Left kidney (tissue), 1 donor: ENCODE measurements at regions not wholly inside any gene's neighbourhood (a gene's known extent, or its start where the extent isn't known, plus 50 kb on each side); places are given as distances from the start of the nearest gene placed in this dataset.
"Not testable (repeated sequence)": the region's sequence is repeated elsewhere in the genome, so short reads cannot be mapped to it uniquely, and the experiment has no call there.

Experiments used
- DNase-seq: peaks from one replicate; pipeline ENCODE4 v3.0.0-alpha.2; 2013

DNA sequence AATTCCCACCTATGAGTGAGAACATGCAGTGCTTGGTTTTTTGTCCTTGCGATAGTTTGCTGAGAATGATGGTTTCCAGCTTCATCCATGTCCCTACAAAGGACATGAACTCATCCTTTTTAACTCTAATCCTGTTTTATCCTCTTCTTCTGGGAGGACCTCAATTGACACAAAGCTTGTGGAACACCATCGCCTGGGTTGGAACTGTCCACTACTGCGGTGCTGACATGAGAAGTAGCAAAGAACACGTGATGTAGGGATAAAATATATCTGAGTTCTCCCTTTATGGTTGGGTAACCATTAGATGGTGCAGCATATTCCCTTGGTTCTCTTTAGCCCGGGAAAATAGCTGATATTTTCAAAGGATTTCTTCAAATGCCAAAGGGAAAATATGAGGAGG lies 105.3 kb upstream of the TOPAZ1 start:
- peak; percentile 45 for DNase-seq

DNA sequence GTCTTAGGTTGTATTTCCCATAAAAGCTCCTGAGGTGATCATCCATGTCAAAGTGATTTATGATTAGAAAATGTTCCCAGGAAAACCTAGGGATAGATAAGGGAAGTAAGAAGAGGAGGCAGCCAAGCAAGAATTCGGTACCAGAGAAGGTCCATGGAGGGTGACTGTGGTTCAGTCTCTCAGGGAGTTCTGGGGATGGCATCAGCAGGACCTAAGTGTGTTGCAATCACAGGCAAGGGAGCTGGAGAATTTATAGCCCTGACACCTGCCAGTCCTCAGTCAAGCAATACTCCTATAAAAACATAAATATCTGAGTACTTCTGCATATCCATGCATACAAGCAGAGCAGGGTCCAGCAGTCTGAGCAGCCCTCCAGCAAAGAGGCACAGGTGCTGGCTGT lies 95.6 kb upstream of the TOPAZ1 start:
- no peak for DNase-seq

DNA sequence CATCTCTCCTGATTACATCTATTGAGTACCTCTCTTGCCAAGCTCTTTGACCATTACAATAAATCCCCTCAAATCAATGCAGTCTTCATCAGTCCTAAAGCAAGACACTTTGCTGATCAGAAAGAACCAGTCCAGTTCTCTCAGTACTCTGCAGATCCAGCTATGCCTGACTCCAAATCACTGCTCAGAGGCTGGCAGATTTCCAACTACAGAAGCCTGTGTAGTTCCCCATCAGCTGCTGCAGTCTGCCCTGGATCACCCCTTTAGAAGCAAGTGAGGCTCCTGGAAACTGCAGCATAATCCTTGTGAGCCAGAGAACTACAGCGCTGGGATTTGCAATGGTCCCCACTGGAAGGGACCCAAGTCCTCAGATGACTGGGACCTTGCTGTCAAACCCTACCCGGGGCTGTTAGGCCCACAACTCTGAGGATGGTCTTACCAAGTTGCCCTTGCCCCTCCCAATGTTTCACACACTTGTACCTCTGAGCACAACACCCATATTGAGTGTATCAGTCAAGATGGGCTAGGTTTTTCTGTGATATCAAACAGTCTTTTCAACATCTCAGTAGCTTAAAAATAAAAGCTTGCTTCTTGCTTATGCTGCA lies 81.9 kb upstream of the TOPAZ1 start:
- DNase-seq: no peak

- no peak for DNase-seq
Observed at GRCh38 chr3:44160818-44161217, 80.9 kb upstream of the TOPAZ1 start.

GRCh38 chr3:44171891-44172290 lies 69.8 kb upstream of the TOPAZ1 start:
- no peak for DNase-seq

DNA sequence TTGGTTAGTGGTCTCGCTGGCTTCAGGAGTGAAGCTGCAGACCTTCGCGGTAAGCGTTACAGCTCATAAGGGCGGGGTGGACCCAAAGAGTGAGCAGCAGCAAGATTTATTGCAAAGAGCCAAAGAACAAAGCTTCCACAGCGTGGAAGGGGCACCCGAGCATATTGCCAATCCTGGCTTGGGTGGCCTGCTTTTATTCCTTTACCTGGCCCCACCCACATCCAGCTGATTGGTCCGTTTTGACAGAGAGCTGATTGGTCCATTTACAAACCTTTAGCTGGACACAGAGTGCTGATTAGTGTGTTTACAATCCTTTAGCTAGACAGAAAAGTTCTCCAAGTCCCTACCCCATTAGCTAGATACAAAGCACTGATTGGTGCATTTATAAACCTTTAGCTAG lies 69.0 kb upstream of the TOPAZ1 start:
- not testable (repeated sequence) for DNase-seq

DNA sequence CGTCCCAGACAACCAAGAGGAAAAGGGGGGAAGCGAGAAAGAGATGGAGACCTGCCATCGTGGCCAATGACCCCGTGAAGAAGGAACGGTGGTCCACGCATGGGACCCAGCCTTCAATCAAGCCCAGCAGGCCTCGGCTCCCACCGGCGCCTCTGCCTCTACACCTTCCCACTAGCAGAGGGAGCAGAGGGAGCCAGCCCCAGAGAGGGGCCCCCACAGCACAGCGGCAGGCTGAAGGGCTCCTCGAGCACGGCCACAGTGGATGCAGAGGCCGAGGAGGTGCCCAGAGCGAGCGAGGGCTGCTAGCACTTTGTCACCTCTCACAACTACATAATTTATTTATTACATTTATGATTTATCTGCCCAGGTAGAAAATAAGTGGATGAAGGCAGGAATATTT lies 68.4 kb upstream of the TOPAZ1 start:
- no peak for DNase-seq

GRCh38 chr3:44175070-44175469 lies 66.6 kb upstream of the TOPAZ1 start:
- DNase-seq: no peak

DNA sequence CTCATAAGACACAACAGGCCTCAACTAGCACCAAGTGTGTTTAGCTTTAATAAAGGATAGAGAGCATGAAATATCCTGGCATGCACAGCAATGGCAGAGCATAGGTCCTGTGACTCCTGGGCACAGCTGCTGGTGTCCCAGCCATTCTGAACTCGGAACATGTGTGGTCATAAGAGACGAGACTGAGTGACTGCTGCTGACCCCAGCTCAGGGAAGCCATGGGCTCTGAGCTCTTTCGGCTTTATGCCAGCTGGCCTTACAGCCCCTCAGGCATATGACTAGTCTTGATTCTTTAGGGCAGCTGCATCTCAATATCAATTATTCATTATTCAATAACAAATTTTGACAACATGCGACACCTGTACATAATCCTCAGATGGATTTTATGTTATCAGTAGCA lies 62.4 kb upstream of the TOPAZ1 start:
- no peak for DNase-seq

DNA sequence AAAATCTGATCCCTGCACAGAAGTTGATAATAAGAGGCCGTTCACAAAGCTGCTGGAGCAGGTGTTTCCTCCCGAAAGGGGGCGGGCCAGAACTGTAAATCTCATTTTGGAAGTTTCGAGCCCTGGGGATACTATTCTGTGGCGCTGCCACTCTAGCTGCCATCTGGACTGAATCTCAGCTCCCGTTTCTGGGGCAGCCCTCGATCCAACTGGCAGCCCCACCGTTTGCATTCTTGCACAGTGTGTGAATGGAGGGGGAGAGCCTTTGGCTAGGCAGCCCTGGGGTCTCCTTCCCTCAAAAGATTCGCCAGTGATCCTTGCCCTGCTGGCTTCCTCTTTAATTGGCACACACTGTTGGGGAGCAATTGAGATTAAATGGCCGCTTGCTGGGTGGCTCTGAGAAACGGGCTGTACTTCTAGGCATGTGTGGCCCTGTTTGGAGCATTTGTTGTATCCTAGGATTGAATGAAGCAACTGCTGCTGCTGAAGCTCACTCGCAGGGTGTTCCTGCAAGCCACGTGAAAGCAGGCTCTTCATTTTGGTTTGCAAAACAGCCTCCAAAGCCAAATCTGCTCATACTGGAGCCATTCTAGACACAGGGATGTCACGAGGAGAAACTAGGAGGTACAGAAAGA lies 57.2 kb upstream of the TOPAZ1 start:
- DNase-seq: peak; percentile 14

- no peak for DNase-seq
Observed at GRCh38 chr3:44185396-44185915, 56.2 kb upstream of the TOPAZ1 start.

DNA sequence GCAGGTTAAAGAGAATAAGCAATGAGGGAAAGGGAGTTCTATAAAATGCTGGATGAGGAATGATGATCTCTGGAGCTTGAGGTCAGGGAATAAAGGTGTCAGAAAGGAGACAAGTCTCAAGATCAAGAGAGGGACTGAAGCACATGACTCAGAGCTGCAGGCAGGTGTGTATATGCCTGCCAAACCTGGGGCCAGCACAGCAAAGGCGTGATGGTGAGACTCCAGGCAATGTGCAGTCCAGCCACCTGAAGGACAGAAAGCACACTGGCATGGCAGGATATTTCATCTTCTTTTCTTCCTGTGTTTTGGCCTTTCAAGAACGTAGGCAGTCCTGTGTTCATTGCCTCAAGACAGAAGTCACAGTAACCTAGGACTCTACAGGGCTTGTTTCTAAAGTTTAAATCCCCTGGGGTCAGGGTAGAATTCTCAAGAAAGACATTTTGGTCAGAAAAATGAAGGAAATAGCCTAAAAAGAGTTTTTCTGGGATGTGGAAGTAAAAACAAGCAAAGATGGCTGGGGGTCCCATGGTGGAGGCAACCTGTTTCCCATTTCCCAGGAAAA lies 55.5 kb upstream of the TOPAZ1 start:
- no peak for DNase-seq

DNA sequence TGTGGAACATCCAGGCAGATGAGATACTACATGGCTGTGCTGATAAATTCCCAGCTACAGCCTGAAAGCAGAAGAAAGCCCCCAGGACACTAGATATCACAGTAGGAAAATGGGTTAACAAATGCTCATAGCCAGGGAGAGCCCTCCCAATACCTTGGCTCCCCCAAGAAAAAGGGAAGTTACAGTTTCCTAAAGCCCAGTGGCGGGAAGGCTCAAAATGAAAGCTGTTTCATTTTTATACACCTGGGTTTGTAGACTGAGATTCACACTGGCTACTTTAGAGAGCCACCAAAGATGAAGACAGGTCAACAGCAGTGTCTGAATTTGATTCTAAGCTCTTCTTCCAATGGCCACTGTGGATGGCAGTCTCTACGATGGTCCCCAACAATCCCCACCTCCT lies 55.0 kb upstream of the TOPAZ1 start:
- DNase-seq: no peak
